ENCODE measurements at regions not wholly inside any gene's neighbourhood (a gene's known extent, or its start where the extent isn't known, plus 50 kb on each side); places are given as distances from the start of the nearest gene placed in this dataset.
"Not testable (repeated sequence)": the region's sequence is repeated elsewhere in the genome, so short reads cannot be mapped to it uniquely, and the experiment has no call there.

DNA sequence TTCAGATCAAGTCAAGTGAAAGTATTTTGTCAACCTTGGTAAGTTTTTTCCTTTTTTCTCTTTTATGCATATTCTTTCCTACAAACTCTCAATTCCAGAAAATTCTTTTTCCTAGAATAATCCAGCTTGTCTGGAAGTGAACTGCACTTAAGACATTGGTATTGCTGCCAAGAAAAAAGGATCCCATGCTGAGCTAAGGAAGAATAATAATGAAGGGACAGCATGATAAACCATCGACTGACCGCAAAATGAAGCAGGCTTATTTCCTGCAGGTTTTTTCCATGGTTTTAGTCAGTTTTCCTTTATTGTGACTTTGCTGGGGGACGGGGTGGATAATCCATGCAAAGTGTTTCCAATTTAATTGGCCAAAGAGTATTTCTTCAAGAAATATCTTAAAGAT is 857.6 kb upstream of the SLC35B3 start:
- H3K4me3 Mint-ChIP-seq, result no peak overlapping the region
- H3K4me1 ChIP-seq (ENCODE audit: control insufficient read depth, insufficient read depth, low read length), result no peaks in the 10 kb centered on the region

GRCh38 chr6:9290342-9290741 is 855.0 kb upstream of the SLC35B3 start:
- H3K27me3 ChIP-seq (ENCODE audit: control insufficient read depth, insufficient read depth, low read length); DNase-seq; ATAC-seq; H3K36me3 Mint-ChIP-seq; H3K27ac Mint-ChIP-seq; H3K4me3 ChIP-seq (ENCODE audit: low read length); H3K4me1 ChIP-seq (ENCODE audit: control insufficient read depth, insufficient read depth, low read length); H3K9me3 ChIP-seq (ENCODE audit: control insufficient read depth, insufficient read depth, low read length); H3K27me3 Mint-ChIP-seq (ENCODE audit: low read depth in 2 of 2); intact Hi-C loops (cut with micrococcal nuclease); H3K4me1 Mint-ChIP-seq; H3K4me3 Mint-ChIP-seq; H3K9me3 Mint-ChIP-seq; H3K27ac ChIP-seq (ENCODE audit: low read length); H3K36me3 ChIP-seq (ENCODE audit: control insufficient read depth, insufficient read depth, low read length): not testable (repeated sequence)
- WGBS (ENCODE audit: insufficient coverage), result 92% methylated on average over 29 of the region's 32 CpGs

More for the DNA sequence above, 857.6 kb upstream of the SLC35B3 start:
- H3K9me3 ChIP-seq (ENCODE audit: control insufficient read depth, insufficient read depth, low read length), result no peaks in the 10 kb centered on the region
- Mint-ChIP-seq H3K9me3 (peaks cover 8 to 11% of the 10 kb centered on the region in 2 donors), H3K27ac (no peak overlapping the region), H3K36me3 (no peaks in the 10 kb centered on the region), H3K4me1 (no peaks in the 10 kb centered on the region), H3K27me3 (ENCODE audit: low read depth in 2 of 2) (no peaks in the 10 kb centered on the region)
- intact Hi-C loops (cut with micrococcal nuclease), result no loop called here
- ATAC-seq (no peak), DNase-seq (no peak)
- 75% methylated on average over 3 of the region's 3 CpGs for WGBS (ENCODE audit: insufficient coverage)
- H3K27me3 ChIP-seq (ENCODE audit: control insufficient read depth, insufficient read depth, low read length), result no peaks in the 10 kb centered on the region
- no peaks in the 10 kb centered on the region for H3K36me3 ChIP-seq (ENCODE audit: control insufficient read depth, insufficient read depth, low read length)
- TF ChIP-seq, protein P1, sequence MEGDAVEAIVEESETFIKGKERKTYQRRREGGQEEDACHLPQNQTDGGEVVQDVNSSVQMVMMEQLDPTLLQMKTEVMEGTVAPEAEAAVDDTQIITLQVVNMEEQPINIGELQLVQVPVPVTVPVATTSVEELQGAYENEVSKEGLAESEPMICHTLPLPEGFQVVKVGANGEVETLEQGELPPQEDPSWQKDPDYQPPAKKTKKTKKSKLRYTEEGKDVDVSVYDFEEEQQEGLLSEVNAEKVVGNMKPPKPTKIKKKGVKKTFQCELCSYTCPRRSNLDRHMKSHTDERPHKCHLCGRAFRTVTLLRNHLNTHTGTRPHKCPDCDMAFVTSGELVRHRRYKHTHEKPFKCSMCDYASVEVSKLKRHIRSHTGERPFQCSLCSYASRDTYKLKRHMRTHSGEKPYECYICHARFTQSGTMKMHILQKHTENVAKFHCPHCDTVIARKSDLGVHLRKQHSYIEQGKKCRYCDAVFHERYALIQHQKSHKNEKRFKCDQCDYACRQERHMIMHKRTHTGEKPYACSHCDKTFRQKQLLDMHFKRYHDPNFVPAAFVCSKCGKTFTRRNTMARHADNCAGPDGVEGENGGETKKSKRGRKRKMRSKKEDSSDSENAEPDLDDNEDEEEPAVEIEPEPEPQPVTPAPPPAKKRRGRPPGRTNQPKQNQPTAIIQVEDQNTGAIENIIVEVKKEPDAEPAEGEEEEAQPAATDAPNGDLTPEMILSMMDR (IDR thresholded peaks at IDR 0.05), result no peak
- no peak overlapping the region for H3K27ac ChIP-seq (ENCODE audit: low read length)
- H3K4me3 ChIP-seq (ENCODE audit: low read length), result no peak overlapping the region

DNA sequence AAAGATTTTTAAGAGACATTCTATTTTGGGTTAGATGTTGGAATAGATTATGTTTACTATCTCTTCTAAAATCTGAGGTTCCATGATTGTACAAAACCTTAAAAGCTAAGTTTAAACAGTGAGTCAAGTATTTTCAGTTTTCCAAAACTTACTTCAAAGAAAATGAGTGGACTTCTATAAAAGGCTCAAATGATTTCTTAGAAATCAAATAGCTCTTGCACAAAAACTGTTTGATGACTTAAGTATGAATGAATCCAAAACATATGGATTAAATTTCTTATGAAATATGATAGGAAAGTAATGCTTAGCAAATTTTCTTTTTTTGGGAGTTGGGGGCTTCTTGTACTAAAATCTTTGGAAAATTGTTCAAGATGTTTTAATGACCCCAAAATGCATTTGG is 837.3 kb upstream of the SLC35B3 start:
- no peak overlapping the region for H3K27ac ChIP-seq (ENCODE audit: low read length)
- Mint-ChIP-seq H3K9me3 (peaks cover 14 to 18% of the 10 kb centered on the region in 2 donors), H3K36me3 (peaks cover 1% of the 10 kb centered on the region), H3K27ac (no peak overlapping the region), H3K4me1 (no peaks in the 10 kb centered on the region), H3K27me3 (ENCODE audit: low read depth in 2 of 2) (no peaks in the 10 kb centered on the region), H3K4me3 (no peak overlapping the region)
- TF ChIP-seq, protein P1 (IDR thresholded peaks at IDR 0.05), result no peak
- ATAC-seq, result no peak
- no peaks in the 10 kb centered on the region for H3K4me1 ChIP-seq (ENCODE audit: control insufficient read depth, insufficient read depth, low read length)
- no peaks in the 10 kb centered on the region for H3K27me3 ChIP-seq (ENCODE audit: control insufficient read depth, insufficient read depth, low read length)
- intact Hi-C loops (cut with micrococcal nuclease), result no loop called here
- H3K4me3 ChIP-seq (ENCODE audit: low read length), result no peak overlapping the region
- H3K9me3 ChIP-seq (ENCODE audit: control insufficient read depth, insufficient read depth, low read length), result no peaks in the 10 kb centered on the region
- no peak for DNase-seq
- no peaks in the 10 kb centered on the region for H3K36me3 ChIP-seq (ENCODE audit: control insufficient read depth, insufficient read depth, low read length)

DNA sequence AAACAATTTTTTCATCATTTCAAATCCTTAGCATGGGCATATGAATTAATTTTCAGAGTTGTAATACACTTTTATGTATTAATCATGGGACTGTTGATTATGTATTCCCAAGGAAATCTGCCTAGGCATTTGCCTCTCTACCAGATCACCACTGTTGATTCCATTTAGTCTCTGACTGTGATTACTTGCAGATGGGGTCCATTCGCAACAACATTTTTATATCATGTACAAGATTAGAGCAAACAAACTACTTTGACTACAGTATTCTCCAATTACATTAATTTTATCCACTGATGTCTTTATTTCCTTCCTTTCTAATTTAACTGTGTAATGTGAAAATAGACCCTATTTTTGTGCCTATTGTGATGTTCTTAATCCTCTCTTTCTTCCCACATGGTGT is 831.4 kb upstream of the SLC35B3 start:
- H3K27ac ChIP-seq (ENCODE audit: low read length), result no peak overlapping the region
- TF ChIP-seq, protein P1 (IDR thresholded peaks at IDR 0.05), result no peak
- H3K27me3 Mint-ChIP-seq (ENCODE audit: low read depth in 2 of 2), result no peaks in the 10 kb centered on the region
- H3K36me3 Mint-ChIP-seq, result no peaks in the 10 kb centered on the region
- no peak overlapping the region for H3K27ac Mint-ChIP-seq
- 88% methylated on average over 1 of the region's 1 CpG for WGBS (ENCODE audit: insufficient coverage)
- intact Hi-C loops (cut with micrococcal nuclease), result no loop called here
- peaks cover 15% of the 10 kb centered on the region in 2 donors for H3K9me3 Mint-ChIP-seq
- H3K4me1 ChIP-seq (ENCODE audit: control insufficient read depth, insufficient read depth, low read length), result no peaks in the 10 kb centered on the region
- no peaks in the 10 kb centered on the region for H3K27me3 ChIP-seq (ENCODE audit: control insufficient read depth, insufficient read depth, low read length)
- DNase-seq (no peak), ATAC-seq (no peak)
- no peaks in the 10 kb centered on the region for H3K36me3 ChIP-seq (ENCODE audit: control insufficient read depth, insufficient read depth, low read length)
- H3K9me3 ChIP-seq (ENCODE audit: control insufficient read depth, insufficient read depth, low read length), result no peaks in the 10 kb centered on the region
- H3K4me1 Mint-ChIP-seq, result no peaks in the 10 kb centered on the region
- no peak overlapping the region for H3K4me3 ChIP-seq (ENCODE audit: low read length)
- H3K4me3 Mint-ChIP-seq, result no peak overlapping the region

All from natural killer cell (primary cell).